Esophagus mucosa (tissue), 1 donor: ENCODE measurements at regions not wholly inside any gene's neighbourhood (a gene's known extent, or its start where the extent isn't known, plus 50 kb on each side); places are given as distances from the start of the nearest gene placed in this dataset.
"Not testable (repeated sequence)": the region's sequence is repeated elsewhere in the genome, so short reads cannot be mapped to it uniquely, and the experiment has no call there.

Experiments used
- ATAC-seq: fragments of 200-7000 bp; cut with Tn5 transposase; one replicate; pipeline ENCODE4 v1.9.1; 2020
- donor health status: DM: yes; HTN: yes; CAD: no.

GRCh38 chr1:55896210-55896609, 681.0 kb upstream of the USP24 start:
- no peak for ATAC-seq

GRCh38 chr1:55894521-55894920, 679.4 kb upstream of the USP24 start:
- no peak for ATAC-seq

GRCh38 chr1:55893155-55893554, 678.0 kb upstream of the USP24 start:
- ATAC-seq: no peak

GRCh38 chr1:55888685-55889317, 673.6 kb upstream of the USP24 start:
- ATAC-seq: no peak

- no peak for ATAC-seq
These were observed 671.9 kb upstream of the USP24 start for GRCh38 chr1:55886856-55887712.

DNA sequence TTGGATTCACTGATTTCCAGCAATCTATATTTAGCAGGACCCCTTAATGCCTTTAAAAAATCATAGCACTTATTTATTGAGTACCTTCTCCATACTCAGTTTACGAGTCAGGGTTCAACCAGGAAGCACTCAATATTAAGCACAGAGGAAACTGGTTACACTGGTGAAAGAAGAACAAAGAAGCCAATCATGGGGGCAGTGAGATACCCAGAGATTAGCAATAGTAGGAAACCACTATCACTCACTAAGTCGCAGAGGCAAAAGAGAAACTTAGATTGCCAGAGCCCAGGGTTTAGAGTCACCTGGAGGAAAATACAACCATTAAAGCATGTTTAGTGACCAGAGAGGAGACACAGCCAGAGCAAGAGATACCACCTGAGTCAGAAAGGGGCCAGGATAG, 670.5 kb upstream of the USP24 start:
- ATAC-seq: no peak

DNA sequence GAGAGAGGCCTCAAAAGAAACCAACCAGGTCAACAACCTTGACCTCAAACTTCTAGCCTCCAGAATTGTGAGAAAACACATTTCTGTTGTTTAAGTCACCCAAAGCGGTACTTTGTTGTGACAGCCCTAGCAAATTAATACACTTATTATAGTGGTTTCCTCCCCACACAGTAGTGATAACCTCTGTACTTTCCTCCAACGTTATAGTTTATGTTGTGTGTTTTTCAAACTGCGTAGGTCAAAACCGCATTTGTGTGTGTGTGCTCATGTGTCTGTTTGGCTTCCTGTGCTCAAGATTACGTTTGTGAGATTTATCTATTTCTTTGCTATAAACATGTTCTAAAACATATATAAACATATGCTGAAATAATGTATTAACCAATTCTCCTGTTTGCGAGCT, 667.8 kb upstream of the USP24 start:
- ATAC-seq: no peak

- no peak for ATAC-seq
These were observed 664.2 kb upstream of the USP24 start for GRCh38 chr1:55879346-55879745.

DNA sequence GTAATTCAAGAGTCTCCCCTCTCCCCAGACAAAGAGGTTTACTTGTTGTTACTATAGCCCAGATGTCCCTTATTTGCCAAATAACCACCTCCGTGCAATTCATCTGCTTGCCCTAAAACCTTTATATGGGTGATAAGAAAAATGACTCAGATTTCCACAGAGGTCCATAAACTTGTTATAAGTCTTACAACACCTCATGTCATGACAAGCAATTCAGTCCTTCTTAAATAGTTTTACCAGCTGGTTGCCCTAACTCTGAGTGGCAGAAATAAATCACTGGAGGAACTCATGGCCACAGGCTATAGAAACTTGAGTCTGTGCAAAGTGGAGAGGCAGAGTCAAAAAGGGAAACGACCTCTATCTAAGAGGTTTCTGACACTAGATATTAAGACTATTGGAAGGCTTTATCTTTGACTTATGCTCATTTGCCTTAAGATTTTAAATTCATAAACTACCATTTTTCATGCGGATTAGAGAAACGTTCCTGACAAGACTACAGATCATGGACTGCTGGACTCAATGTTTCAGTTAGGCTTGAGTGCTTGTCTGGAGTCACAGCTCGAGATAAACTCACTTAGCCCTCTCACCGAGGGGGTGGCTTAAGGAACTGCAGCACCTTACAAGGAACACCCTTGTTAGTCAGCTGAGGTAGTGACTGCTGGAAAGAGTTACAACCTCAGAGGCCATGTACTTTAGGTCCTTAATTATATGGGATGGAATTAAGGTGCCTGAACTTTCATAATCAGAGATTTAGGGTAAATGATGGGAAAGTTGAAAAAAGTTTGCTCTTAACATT, 662.5 kb upstream of the USP24 start:
- no peak for ATAC-seq

- ATAC-seq: no peak
These were observed 661.3 kb upstream of the USP24 start for GRCh38 chr1:55876276-55877060.

DNA sequence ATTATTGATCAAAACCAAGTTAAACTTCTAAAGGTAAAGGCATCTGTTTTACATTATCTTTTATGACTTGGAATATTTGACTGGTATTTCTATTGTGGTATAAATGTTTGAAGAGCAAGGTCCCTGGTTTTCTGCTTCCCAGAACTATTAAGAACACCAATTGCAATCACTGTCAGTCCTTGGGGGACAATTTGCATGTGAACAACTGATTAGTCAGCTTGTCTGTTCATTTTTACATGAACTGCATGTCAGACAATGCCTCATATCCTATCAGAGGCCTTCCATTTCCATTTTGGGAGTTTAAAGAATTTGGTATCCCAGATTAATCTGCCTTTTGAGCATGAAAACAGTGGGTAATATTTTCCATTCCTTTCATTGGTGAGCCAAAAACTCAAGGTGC, 654.9 kb upstream of the USP24 start:
- no peak for ATAC-seq

GRCh38 chr1:55869065-55869464, 653.9 kb upstream of the USP24 start:
- no peak for ATAC-seq

GRCh38 chr1:55868026-55868425, 652.9 kb upstream of the USP24 start:
- ATAC-seq: no peak

DNA sequence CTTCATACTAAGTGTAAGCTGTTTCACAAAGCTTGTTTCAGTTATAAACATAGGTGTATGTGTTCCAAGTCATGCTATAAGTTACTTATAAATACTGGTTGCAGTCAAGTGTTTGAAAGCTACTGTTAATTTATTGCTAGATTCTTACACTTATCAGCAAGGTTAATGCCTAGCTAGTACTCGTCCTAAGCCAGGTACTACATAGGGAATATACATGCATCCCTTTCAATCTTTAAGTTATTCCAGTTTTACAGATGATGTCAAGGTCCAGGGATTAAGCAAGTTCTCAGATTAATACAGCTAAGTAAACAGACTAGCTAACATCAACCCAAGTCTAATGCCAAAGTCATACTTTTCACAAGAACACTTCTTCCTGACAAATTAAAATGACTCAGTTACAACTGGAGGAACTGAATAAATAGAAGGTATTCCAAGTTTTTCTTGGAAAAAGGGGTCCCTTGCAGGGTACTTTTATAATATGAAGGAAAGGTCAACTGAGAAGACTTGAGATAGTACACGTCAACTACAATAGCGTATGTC, 652.2 kb upstream of the USP24 start:
- ATAC-seq: no peak

- not testable (repeated sequence) for ATAC-seq
These were observed 650.6 kb upstream of the USP24 start for GRCh38 chr1:55865778-55866177.

DNA sequence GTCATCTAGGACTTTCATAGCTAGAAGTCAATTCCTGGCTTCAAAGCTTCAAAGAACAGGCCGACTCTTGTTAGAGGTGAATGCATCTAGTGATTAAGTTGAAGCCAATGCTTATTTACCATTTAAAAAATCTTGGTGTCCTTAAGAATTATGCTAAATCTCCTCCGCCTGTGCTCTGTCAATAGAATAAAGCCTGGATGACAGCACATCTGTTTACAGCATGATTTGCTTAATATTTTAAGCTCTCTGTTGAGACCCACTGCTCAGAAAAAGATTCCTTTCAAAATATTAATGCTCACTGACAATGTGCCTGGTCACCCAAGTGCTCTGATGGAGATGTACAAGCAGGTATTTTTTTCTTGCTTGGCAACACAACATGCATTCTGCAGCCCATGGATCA, 649.1 kb upstream of the USP24 start:
- no peak for ATAC-seq

GRCh38 chr1:55861676-55862340, 646.6 kb upstream of the USP24 start:
- no peak for ATAC-seq

- no peak for ATAC-seq
These were observed 645.8 kb upstream of the USP24 start for GRCh38 chr1:55860798-55861519.

DNA sequence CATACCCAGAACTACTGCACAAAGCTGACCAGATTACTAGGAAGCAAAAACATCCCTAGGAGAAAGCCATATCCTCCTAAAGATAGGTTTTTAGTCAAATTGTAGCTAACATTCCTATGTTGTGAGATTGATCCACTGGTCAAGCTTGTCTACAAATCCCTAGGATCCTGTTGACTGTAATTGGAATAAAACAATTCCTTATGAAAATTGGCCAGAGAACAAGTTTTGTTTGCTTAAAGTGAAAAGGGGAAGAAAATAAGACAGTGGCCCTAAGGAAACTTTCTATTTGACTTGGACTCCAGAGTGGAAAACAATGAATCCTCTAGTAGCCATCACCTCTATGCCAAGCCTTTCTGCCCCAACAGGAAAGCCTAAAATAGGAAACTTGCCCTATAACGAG, 645.2 kb upstream of the USP24 start:
- ATAC-seq: no peak

DNA sequence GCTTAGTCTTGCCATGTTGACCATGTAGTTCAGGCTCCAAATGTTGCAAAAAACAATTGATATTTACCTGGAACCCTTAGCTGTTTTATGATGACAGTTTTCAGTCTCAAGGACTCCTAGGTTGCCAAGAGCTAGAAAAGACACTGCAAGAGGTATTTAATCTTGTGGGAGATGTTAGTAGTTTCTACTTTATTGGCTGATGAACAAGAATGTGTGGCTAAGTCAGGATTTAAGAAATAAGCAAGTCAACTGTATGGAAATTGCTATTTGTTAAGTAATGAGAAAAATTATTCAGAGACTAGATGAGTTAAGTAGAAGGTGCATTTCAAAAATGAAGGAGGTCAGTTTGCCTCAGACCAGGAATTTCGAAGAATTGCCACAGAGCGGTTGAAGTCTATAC, 639.7 kb upstream of the USP24 start:
- ATAC-seq: no peak

DNA sequence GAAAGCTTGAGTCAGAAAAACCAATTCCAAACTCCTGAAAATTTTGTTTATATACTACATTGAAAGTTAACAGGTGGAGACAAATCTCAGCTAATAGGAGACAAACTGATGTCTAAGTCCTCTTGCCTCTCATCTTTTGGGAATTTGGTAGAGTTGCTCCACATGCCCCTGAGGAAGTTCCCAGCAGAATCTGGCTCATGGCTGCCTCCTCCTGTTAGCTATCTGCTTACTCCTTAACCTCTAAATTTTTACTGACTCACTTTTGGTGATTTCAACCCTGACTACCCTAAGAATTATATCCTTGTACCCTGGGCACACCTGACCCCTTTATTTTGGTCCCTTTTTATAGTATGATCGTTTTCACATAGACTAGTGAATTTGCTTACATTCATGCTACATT, 633.7 kb upstream of the USP24 start:
- ATAC-seq: no peak
